Neural progenitor cell (in vitro differentiated cells): ENCODE measurements at regions not wholly inside any gene's neighbourhood (a gene's known extent, or its start where the extent isn't known, plus 50 kb on each side); places are given as distances from the start of the nearest gene placed in this dataset.

Experiments used
- EZH2 ChIP-seq: fragments of 200-600 bp; sonication (generic); IDR thresholded peaks from 2 replicates; pipeline ENCODE4 v1.6.1; 2017; ENCODE audit warnings: antibody characterized with exemption, mild to moderate bottlenecking, moderate library complexity
- EZH2phosphoT487 ChIP-seq: fragments of 200-600 bp; sonication (generic); IDR thresholded peaks from 2 replicates; pipeline ENCODE4 v1.6.1; 2017; ENCODE audit warnings: antibody characterized with exemption
- TF ChIP-seq, protein P1 (sequence below): fragments of 200-600 bp; sonication (generic); IDR thresholded peaks from 2 replicates; pipeline ENCODE4 v1.5.1; 2017; ENCODE audit warnings: antibody characterized with exemption, mild to moderate bottlenecking

- TF ChIP-seq, protein P1, sequence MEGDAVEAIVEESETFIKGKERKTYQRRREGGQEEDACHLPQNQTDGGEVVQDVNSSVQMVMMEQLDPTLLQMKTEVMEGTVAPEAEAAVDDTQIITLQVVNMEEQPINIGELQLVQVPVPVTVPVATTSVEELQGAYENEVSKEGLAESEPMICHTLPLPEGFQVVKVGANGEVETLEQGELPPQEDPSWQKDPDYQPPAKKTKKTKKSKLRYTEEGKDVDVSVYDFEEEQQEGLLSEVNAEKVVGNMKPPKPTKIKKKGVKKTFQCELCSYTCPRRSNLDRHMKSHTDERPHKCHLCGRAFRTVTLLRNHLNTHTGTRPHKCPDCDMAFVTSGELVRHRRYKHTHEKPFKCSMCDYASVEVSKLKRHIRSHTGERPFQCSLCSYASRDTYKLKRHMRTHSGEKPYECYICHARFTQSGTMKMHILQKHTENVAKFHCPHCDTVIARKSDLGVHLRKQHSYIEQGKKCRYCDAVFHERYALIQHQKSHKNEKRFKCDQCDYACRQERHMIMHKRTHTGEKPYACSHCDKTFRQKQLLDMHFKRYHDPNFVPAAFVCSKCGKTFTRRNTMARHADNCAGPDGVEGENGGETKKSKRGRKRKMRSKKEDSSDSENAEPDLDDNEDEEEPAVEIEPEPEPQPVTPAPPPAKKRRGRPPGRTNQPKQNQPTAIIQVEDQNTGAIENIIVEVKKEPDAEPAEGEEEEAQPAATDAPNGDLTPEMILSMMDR = no peak
- TF ChIP-seq EZH2 = no peak
- no peak for TF ChIP-seq EZH2phosphoT487
Measured at GRCh38 chr4:44093390-44093789, 355.2 kb downstream of the KCTD8 start.
